OCI-LY3 (cell line): ENCODE measurements at regions not wholly inside any gene's neighbourhood (a gene's known extent, or its start where the extent isn't known, plus 50 kb on each side); places are given as distances from the start of the nearest gene placed in this dataset.

Source experiments
- H2AFZ ChIP-seq: fragments of 200-600, 300-600 bp; shearing (Covaris generic); 2 replicates; pipeline ENCODE4 v1.6.0; 2014; ENCODE audit warnings: antibody characterized with exemption, low read depth, low read length
- H3K27ac ChIP-seq: fragments of 200-600, 300-600 bp; sonication (generic); 2 replicates; pipeline ENCODE4 v1.5.1; 2014; ENCODE audit warnings: mild to moderate bottlenecking, low read length, moderate library complexity, mixed read lengths
- H3K27me3 ChIP-seq: fragments of 200-600, 300-600 bp; sonication (generic); 2 replicates; pipeline ENCODE4 v1.6.1; 2014; ENCODE audit warnings: low read depth, low read length, mixed read lengths
- H3K36me3 ChIP-seq: fragments of 200-600, 300-600 bp; sonication (generic); replicated peaks from 2 replicates; pipeline ENCODE3; 2014; ENCODE audit warnings: low read depth, low read length, mixed read lengths
- H3K4me1 ChIP-seq: fragments of 300-600, 200-600 bp; sonication (generic); 2 replicates; pipeline ENCODE4 v1.6.1; 2014; ENCODE audit warnings: low read length, mixed read lengths
- H3K4me2 ChIP-seq: fragments of 200-600, 300-600 bp; sonication (generic); 2 replicates; pipeline ENCODE4 v1.6.1; 2014; ENCODE audit warnings: low read length, mixed read lengths
- H3K4me3 ChIP-seq: fragments of 300-600, 200-600 bp; sonication (generic); 2 replicates; pipeline ENCODE4 v1.5.1; 2014; ENCODE audit warnings: antibody characterized with exemption, mild to moderate bottlenecking, low read length, moderate library complexity
- H3K79me2 ChIP-seq: fragments of 300-600, 200-600 bp; shearing (Covaris generic); 2 replicates; pipeline ENCODE4 v1.6.1; 2014; ENCODE audit warnings: mild to moderate bottlenecking, low read length, mixed read lengths
- H3K9ac ChIP-seq: fragments of 300-600, 200-600 bp; shearing (Covaris generic); 2 replicates; pipeline ENCODE4 v1.6.0; 2014; ENCODE audit warnings: mild to moderate bottlenecking, low read length, moderate library complexity
- H3K9me3 ChIP-seq: fragments of 200-600, 300-600 bp; shearing (Covaris generic); 2 replicates; pipeline ENCODE4 v1.6.1; 2014; ENCODE audit warnings: low read length, mixed read lengths; ENCODE audit not compliant: insufficient read depth
- H4K20me1 ChIP-seq: fragments of 200-600, 300-600 bp; sonication (generic); 2 replicates; pipeline ENCODE4 v1.6.1; 2016; ENCODE audit warnings: low read length, mixed read lengths; ENCODE audit not compliant: insufficient read depth
- EZH2phosphoT487 ChIP-seq: fragments of 200-600 bp; shearing (Covaris generic); IDR thresholded peaks from 2 replicates; pipeline ENCODE4 v1.6.1; 2018; ENCODE audit warnings: antibody characterized with exemption, mixed run types, low read depth
- TF ChIP-seq, protein P1 (sequence below): fragments of 200-600, 300-600 bp; sonication (generic); IDR thresholded peaks from 2 replicates; pipeline ENCODE4 v1.5.1; 2014; ENCODE audit warnings: antibody characterized with exemption, low read length, low read depth

DNA sequence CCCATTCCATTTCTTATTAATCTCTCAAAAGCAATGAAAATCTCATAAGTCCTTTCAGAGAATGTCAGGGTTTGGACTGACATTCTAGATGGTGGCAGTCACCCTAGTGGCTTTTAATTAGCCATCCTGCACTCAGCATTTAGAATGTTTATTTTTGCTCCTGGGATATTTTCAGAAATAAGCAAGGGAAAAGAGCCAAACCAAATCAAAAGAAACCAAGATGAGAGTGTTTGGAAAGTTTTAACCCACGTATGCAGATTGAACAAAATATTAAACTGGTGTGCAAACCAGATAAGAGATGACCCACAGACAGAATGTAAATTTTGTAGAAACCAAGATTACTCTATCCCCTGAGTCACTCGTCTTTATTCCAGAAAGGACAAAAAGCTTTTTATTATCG lies 275.8 kb downstream of the SQOR start:
- H3K36me3 ChIP-seq: no peaks in the 10 kb centered on the region
- no peaks in the 10 kb centered on the region for H3K4me1 ChIP-seq
- no peak overlapping the region for H3K27ac ChIP-seq
- H2AFZ ChIP-seq: no peak overlapping the region
- no peak for TF ChIP-seq EZH2phosphoT487
- TF ChIP-seq, protein P1, sequence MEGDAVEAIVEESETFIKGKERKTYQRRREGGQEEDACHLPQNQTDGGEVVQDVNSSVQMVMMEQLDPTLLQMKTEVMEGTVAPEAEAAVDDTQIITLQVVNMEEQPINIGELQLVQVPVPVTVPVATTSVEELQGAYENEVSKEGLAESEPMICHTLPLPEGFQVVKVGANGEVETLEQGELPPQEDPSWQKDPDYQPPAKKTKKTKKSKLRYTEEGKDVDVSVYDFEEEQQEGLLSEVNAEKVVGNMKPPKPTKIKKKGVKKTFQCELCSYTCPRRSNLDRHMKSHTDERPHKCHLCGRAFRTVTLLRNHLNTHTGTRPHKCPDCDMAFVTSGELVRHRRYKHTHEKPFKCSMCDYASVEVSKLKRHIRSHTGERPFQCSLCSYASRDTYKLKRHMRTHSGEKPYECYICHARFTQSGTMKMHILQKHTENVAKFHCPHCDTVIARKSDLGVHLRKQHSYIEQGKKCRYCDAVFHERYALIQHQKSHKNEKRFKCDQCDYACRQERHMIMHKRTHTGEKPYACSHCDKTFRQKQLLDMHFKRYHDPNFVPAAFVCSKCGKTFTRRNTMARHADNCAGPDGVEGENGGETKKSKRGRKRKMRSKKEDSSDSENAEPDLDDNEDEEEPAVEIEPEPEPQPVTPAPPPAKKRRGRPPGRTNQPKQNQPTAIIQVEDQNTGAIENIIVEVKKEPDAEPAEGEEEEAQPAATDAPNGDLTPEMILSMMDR: no peak
- H3K27me3 ChIP-seq: no peaks in the 10 kb centered on the region
- no peak overlapping the region for H3K4me3 ChIP-seq
- no peak overlapping the region for H3K4me2 ChIP-seq
- no peaks in the 10 kb centered on the region for H3K79me2 ChIP-seq
- H4K20me1 ChIP-seq: no peaks in the 10 kb centered on the region
- no peaks in the 10 kb centered on the region for H3K9me3 ChIP-seq
- no peak overlapping the region for H3K9ac ChIP-seq

DNA sequence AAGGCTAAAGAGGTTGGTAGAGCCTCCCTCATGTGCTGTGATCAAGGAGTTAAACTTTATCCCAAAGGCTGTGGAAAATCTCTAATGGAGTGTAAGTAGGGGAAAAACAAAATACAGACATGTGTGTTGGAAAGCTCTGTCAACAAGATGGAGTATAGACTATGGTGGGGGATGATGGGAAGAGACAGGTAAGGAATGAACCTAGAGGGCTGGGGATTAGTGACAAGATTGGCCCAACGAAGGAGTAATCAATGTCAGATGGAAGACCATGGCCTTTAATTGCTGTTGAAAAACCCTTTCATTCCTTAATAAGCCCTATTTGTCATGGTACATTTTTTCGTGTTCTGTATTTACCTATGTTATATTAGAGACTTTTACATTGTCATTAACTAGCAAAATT lies 278.6 kb downstream of the SQOR start:
- Histone ChIP-seq H3K36me3 (no peaks in the 10 kb centered on the region), H3K4me1 (no peaks in the 10 kb centered on the region), H3K4me2 (no peak overlapping the region), H3K4me3 (no peak overlapping the region), H3K9me3 (no peaks in the 10 kb centered on the region), H2AFZ (no peak overlapping the region), H3K27ac (no peak overlapping the region), H3K27me3 (no peaks in the 10 kb centered on the region), H4K20me1 (no peaks in the 10 kb centered on the region), H3K79me2 (no peaks in the 10 kb centered on the region), H3K9ac (no peak overlapping the region)
- TF ChIP-seq EZH2phosphoT487: no peak
- TF ChIP-seq, protein P1: no peak

DNA sequence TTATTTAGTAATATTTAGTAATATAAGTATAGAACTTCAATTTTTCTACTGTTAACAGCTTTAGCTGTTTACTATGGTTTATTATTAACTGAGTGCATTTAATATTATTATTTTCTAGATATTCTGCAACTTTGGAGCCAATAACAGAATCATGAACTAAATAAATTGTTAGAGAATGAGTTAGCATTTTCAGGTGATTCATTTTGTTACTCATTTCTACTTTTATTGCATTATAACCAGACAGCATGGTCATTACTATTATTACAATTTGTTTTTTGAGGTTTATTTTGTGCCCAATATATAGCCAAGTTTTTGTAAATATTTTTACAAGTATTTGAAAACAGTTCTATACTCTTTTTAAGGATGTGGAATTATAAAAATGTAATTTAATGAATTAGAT lies 279.6 kb downstream of the SQOR start:
- H3K27me3 ChIP-seq: no peaks in the 10 kb centered on the region

DNA sequence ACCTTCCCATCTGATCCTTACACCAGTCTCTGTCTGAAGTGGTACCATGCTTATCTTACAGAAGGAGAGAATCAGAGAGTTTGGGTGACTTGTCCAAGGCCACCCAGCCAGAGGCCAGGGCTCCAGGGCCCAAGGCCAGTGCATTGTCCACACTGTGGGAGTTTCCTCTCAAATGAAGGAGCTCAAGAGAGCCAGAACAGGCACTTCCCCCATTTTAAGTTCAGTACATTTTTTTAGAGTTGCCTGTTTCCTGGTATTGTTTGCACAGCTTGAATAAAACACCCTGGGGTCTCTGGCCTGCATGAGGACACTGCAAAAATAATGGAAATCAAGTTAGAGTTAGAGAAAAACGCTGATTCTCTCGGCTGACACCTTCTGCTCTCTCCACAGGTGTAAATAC lies 284.0 kb downstream of the SQOR start:
- TF ChIP-seq EZH2phosphoT487: no peak
- TF ChIP-seq, protein P1: no peak
- Histone ChIP-seq H3K27me3 (no peaks in the 10 kb centered on the region), H3K4me2 (no peak overlapping the region), H2AFZ (no peak overlapping the region), H3K4me1 (no peaks in the 10 kb centered on the region), H3K36me3 (no peaks in the 10 kb centered on the region), H3K9ac (no peak overlapping the region), H3K27ac (no peak overlapping the region), H3K4me3 (no peak overlapping the region), H4K20me1 (no peaks in the 10 kb centered on the region), H3K9me3 (no peaks in the 10 kb centered on the region), H3K79me2 (no peaks in the 10 kb centered on the region)

More for the DNA sequence above, 279.6 kb downstream of the SQOR start:
- no peaks in the 10 kb centered on the region for H3K79me2 ChIP-seq
- no peaks in the 10 kb centered on the region for H4K20me1 ChIP-seq
- no peaks in the 10 kb centered on the region for H3K9me3 ChIP-seq
- H2AFZ ChIP-seq: no peak overlapping the region
- H3K27ac ChIP-seq: no peak overlapping the region
- H3K9ac ChIP-seq: no peak overlapping the region
- no peak overlapping the region for H3K4me2 ChIP-seq
- H3K4me3 ChIP-seq: no peak overlapping the region
- TF ChIP-seq, protein P1: no peak
- no peaks in the 10 kb centered on the region for H3K36me3 ChIP-seq
- no peaks in the 10 kb centered on the region for H3K4me1 ChIP-seq
